Globus pallidus (tissue), 1 donor: ENCODE measurements at regions not wholly inside any gene's neighbourhood (a gene's known extent, or its start where the extent isn't known, plus 50 kb on each side); places are given as distances from the start of the nearest gene placed in this dataset.
"Not testable (repeated sequence)": the region's sequence is repeated elsewhere in the genome, so short reads cannot be mapped to it uniquely, and the experiment has no call there.

Experiments used
- DNase-seq: peaks from one replicate; pipeline ENCODE4 v3.0.0-alpha.2; 2015; ENCODE audit warnings: low spot score

- DNase-seq: no peak
Measured at GRCh38 chr1:244297087-244297486, 154.6 kb downstream of the ADSS2 start.

GRCh38 chr1:244297616-244298015 lies 154.1 kb downstream of the ADSS2 start:
- no peak for DNase-seq

- not testable (repeated sequence) for DNase-seq
Measured at GRCh38 chr1:244300029-244300375, 151.7 kb downstream of the ADSS2 start.

- no peak for DNase-seq
Measured at GRCh38 chr1:244301595-244302130, 150.0 kb downstream of the ADSS2 start.

- DNase-seq: no peak
Measured at GRCh38 chr1:244302876-244303609, 148.7 kb downstream of the ADSS2 start.

GRCh38 chr1:244303610-244303969 lies 148.1 kb downstream of the ADSS2 start:
- DNase-seq: no peak

GRCh38 chr1:244304156-244304555 lies 147.6 kb downstream of the ADSS2 start:
- DNase-seq: no peak

GRCh38 chr1:244304656-244305055 lies 147.1 kb downstream of the ADSS2 start:
- DNase-seq: no peak

GRCh38 chr1:244305776-244306341 lies 145.8 kb downstream of the ADSS2 start:
- no peak for DNase-seq

- DNase-seq: no peak
Measured at GRCh38 chr1:244306544-244306943, 145.2 kb downstream of the ADSS2 start.

- not testable (repeated sequence) for DNase-seq
Measured at GRCh38 chr1:244309191-244309590, 142.5 kb downstream of the ADSS2 start.

- peak; percentile 11 for DNase-seq
Measured at GRCh38 chr1:244311784-244312532, 139.8 kb downstream of the ADSS2 start.

GRCh38 chr1:244313346-244313745 lies 138.4 kb downstream of the ADSS2 start:
- no peak for DNase-seq

- DNase-seq: no peak
Measured at GRCh38 chr1:244314921-244315559, 136.7 kb downstream of the ADSS2 start.

- DNase-seq: no peak
Measured at GRCh38 chr1:244315996-244316395, 135.7 kb downstream of the ADSS2 start.

GRCh38 chr1:244316407-244316806 lies 135.3 kb downstream of the ADSS2 start:
- DNase-seq: no peak

GRCh38 chr1:244316986-244317655 lies 134.6 kb downstream of the ADSS2 start:
- no peak for DNase-seq

GRCh38 chr1:244318078-244318477 lies 133.6 kb downstream of the ADSS2 start:
- DNase-seq: no peak

GRCh38 chr1:244318512-244318911 lies 133.2 kb downstream of the ADSS2 start:
- no peak for DNase-seq

GRCh38 chr1:244319283-244320132 lies 132.2 kb downstream of the ADSS2 start:
- DNase-seq: no peak

- DNase-seq: no peak
Measured at GRCh38 chr1:244322181-244322580, 129.5 kb downstream of the ADSS2 start.
